GM23338 (cell line): ENCODE measurements at regions not wholly inside any gene's neighbourhood (a gene's known extent, or its start where the extent isn't known, plus 50 kb on each side); places are given as distances from the start of the nearest gene placed in this dataset.

Experiments used
- ATAC-seq: fragments of 200-7000 bp; cut with Tn5 transposase; 3 replicates; pipeline ENCODE4 v1.9.1; 2020
- DNase-seq: peaks from one replicate; pipeline ENCODE4 v3.0.0-alpha.2; 2015; ENCODE audit warnings: low spot score
- H2AFZ ChIP-seq: fragments of 200-600 bp; sonication (generic); 2 replicates; pipeline ENCODE4 v1.8.0; 2016; ENCODE audit warnings: antibody characterized with exemption, mild to moderate bottlenecking, moderate library complexity
- H3F3A ChIP-seq: fragments of 200-600 bp; sonication (generic); replicated peaks from 2 replicates; pipeline ENCODE4 v1.8.0; 2017; ENCODE audit warnings: antibody characterized with exemption, mixed run types, low read depth
- H3K27ac ChIP-seq: fragments of 200-600 bp; sonication (generic); 2 replicates; pipeline ENCODE4 v1.6.1; 2016; ENCODE audit warnings: low read depth
- H3K27me3 ChIP-seq: fragments of 200-600 bp; sonication (generic); 2 replicates; pipeline ENCODE4 v1.8.0; 2016; ENCODE audit warnings: mild to moderate bottlenecking, mixed run types, moderate library complexity; ENCODE audit not compliant: insufficient read depth
- H3K36me3 ChIP-seq: fragments of 200-600 bp; sonication (generic); 2 replicates; pipeline ENCODE4 v1.8.0; 2016; ENCODE audit warnings: mild to moderate bottlenecking; ENCODE audit not compliant: insufficient read depth
- H3K4me1 ChIP-seq: fragments of 200-600 bp; sonication (generic); 2 replicates; pipeline ENCODE4 v1.8.0; 2016; ENCODE audit warnings: mild to moderate bottlenecking, moderate library complexity; ENCODE audit not compliant: insufficient read depth
- H3K4me2 ChIP-seq: fragments of 200-600 bp; sonication (generic); 2 replicates; pipeline ENCODE4 v1.7.1; 2017; ENCODE audit warnings: mixed run types
- H3K4me3 ChIP-seq: fragments of 200-600 bp; sonication (generic); 2 replicates; pipeline ENCODE4 v1.6.1; 2016; ENCODE audit warnings: mixed run types
- H3K79me2 ChIP-seq: fragments of 200-600 bp; sonication (generic); replicated peaks from 2 replicates; pipeline ENCODE4 v1.8.0; 2017; ENCODE audit warnings: mild to moderate bottlenecking; ENCODE audit not compliant: insufficient read depth
- H3K9me2 ChIP-seq: fragments of 200-600 bp; sonication (generic); 2 replicates; pipeline ENCODE4 v1.8.0; 2017; ENCODE audit not compliant: insufficient read depth
- H4K20me1 ChIP-seq: fragments of 200-600 bp; sonication (generic); replicated peaks from 2 replicates; pipeline ENCODE4 v1.8.0; 2017; ENCODE audit warnings: mild to moderate bottlenecking; ENCODE audit not compliant: insufficient read depth
- H3K27ac Mint-ChIP-seq: 2 replicates; pipeline ENCODE4 v1.8.0; 2020; ENCODE audit warnings: inconsistent platforms, mild to moderate bottlenecking, moderate library complexity, mixed read lengths
- H3K27me3 Mint-ChIP-seq: 3 replicates; pipeline ENCODE4 v1.8.0; 2022; ENCODE audit warnings: low read depth, mild to moderate bottlenecking, moderate library complexity, mixed read lengths, inconsistent platforms; ENCODE audit not compliant: insufficient read depth, poor library complexity
- H3K36me3 Mint-ChIP-seq: 3 replicates; pipeline ENCODE4 v1.8.0; 2021; ENCODE audit warnings: low read depth, mild to moderate bottlenecking, inconsistent platforms, moderate library complexity, mixed read lengths
- H3K4me1 Mint-ChIP-seq: 3 replicates; pipeline ENCODE4 v1.8.0; 2020; ENCODE audit warnings: mild to moderate bottlenecking, inconsistent platforms, mixed read lengths
- H3K4me3 Mint-ChIP-seq: 3 replicates; pipeline ENCODE4 v1.8.0; 2021; ENCODE audit warnings: moderate library complexity, mild to moderate bottlenecking, inconsistent platforms, mixed read lengths
- H3K9me3 Mint-ChIP-seq: 3 replicates; pipeline ENCODE4 v1.8.0; 2020; ENCODE audit warnings: moderate library complexity, mild to moderate bottlenecking, inconsistent platforms, mixed read lengths
- CTCF ChIP-seq, 2 experiments: fragments of 200-600 bp in 1 of 2; sonication (generic) in 1 of 2; conservative IDR thresholded peaks; 2 replicates each; pipeline versions ENCODE4 v1.5.1 to v1.6.1; 2016 to 2017; ENCODE audit warnings: antibody characterized with exemption in 2 of 2, low read depth in 2 of 2, mild to moderate bottlenecking in 2 of 2, moderate library complexity in 1 of 2
- JUNB ChIP-seq: IDR thresholded peaks from one replicate; pipeline ENCODE4 v1.6.1; 2016; ENCODE audit warnings: antibody characterized with exemption; ENCODE audit not compliant: unreplicated experiment
- NANOG ChIP-seq: IDR thresholded peaks from 2 replicates; pipeline ENCODE4 v1.6.1; 2016; ENCODE audit warnings: antibody characterized with exemption, borderline replicate concordance
- ZNF331 ChIP-seq: fragments of 250-450 bp; sonication (Bioruptor Pico); IDR thresholded peaks from 2 replicates; pipeline ENCODE4 v1.5.0; 2020; ENCODE audit warnings: low read depth, mild to moderate bottlenecking, moderate library complexity
- ZNF462 ChIP-seq: fragments of 250-450 bp; sonication (Bioruptor Pico); IDR thresholded peaks from 2 replicates; pipeline ENCODE4 v1.5.0; 2020; ENCODE audit warnings: mild to moderate bottlenecking, moderate library complexity
- TF ChIP-seq, protein P1 (sequence below): IDR thresholded peaks from 2 replicates; pipeline ENCODE4 v1.6.1; 2016; ENCODE audit warnings: antibody characterized with exemption

- no peak overlapping the region for H3K27ac Mint-ChIP-seq
- peaks cover 10% of the 10 kb centered on the region; the same call in 1 of the 2 replicates for H3K9me2 ChIP-seq
- no peak overlapping the region for H3K27ac ChIP-seq
- no peaks in the 10 kb centered on the region for H3K36me3 ChIP-seq
- no peaks in the 10 kb centered on the region for H3F3A ChIP-seq
- peaks cover 26% of the 10 kb centered on the region for H3K4me1 Mint-ChIP-seq
- no peak overlapping the region for H2AFZ ChIP-seq
- no peaks in the 10 kb centered on the region for H3K27me3 ChIP-seq
- no peaks in the 10 kb centered on the region for H3K79me2 ChIP-seq
- DNase-seq (no peak), ATAC-seq (no peak)
- no peak overlapping the region for H3K4me2 ChIP-seq
- TF ChIP-seq JUNB (no peak), CTCF (conservative IDR thresholded peaks at IDR 0.05; ENCODE audit: low read depth in 2 of 2) (no peak), ZNF331 (CRISPR knock-in tag) (no peak)
- TF ChIP-seq, protein P1, sequence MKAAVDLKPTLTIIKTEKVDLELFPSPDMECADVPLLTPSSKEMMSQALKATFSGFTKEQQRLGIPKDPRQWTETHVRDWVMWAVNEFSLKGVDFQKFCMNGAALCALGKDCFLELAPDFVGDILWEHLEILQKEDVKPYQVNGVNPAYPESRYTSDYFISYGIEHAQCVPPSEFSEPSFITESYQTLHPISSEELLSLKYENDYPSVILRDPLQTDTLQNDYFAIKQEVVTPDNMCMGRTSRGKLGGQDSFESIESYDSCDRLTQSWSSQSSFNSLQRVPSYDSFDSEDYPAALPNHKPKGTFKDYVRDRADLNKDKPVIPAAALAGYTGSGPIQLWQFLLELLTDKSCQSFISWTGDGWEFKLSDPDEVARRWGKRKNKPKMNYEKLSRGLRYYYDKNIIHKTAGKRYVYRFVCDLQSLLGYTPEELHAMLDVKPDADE, result no peak
- H3K4me3 ChIP-seq, result no peak overlapping the region
- H3K4me3 Mint-ChIP-seq, result no peak overlapping the region
- H4K20me1 ChIP-seq, result no peaks in the 10 kb centered on the region
- peaks cover 23% of the 10 kb centered on the region for H3K4me1 ChIP-seq
- H3K9me3 Mint-ChIP-seq, result peaks cover 5% of the 10 kb centered on the region; the same call in 1 of the 3 replicates
- no peaks in the 10 kb centered on the region for H3K36me3 Mint-ChIP-seq
- H3K27me3 Mint-ChIP-seq, result no peaks in the 10 kb centered on the region
Observed at GRCh38 chr7:52961084-52961483, 74.3 kb upstream of the POM121L12 start.

DNA sequence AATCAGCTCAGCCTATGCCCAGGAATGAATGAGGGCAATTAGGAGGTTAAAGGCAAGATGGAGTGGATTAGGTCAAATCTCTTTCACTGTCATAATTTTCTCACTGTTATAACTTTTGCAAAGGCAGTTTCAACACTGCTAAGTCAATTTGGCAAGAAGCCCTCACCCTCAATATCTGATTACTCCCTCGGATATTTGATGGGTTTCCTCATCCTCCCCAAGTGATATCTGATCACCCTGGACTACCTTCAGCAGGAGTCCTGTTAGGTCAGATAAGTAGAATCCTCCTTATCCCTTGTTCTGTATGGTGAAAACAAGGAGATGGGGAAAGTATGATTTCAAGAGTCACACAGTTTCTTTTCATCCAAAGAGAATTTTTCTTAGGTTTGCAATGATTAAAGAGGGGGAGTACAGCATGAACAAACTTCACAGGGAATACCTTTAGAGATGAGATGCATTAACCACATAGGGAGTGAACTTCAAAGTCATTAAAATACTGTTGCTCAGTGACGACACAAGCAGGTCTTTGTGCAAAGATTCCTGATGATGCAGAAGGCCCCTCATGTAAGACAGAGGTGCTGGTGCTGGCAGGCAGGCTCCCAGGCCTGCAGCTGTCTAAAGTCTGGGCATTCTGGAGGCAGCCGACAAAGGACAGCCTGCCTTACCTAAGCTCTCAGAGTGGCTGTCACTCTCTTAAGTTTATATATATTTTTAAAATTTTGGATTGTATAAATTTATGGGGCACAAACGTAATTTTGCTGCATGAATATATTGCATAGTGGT, 75.4 kb upstream of the POM121L12 start:
- H3K27ac ChIP-seq, result no peak overlapping the region
- 0 out of 2 replicates have a peak, but pooled peaks cover 6% of the 10 kb centered on the region for H3K9me2 ChIP-seq
- peaks cover 28% of the 10 kb centered on the region for H3K4me1 Mint-ChIP-seq
- H3K27me3 Mint-ChIP-seq, result no peaks in the 10 kb centered on the region
- peaks cover 3% of the 10 kb centered on the region; the same call in 1 of the 3 replicates for H3K9me3 Mint-ChIP-seq
- H3K36me3 Mint-ChIP-seq, result no peaks in the 10 kb centered on the region
- no peaks in the 10 kb centered on the region for H4K20me1 ChIP-seq
- no peak overlapping the region for H3K4me3 ChIP-seq
- H3K79me2 ChIP-seq, result no peaks in the 10 kb centered on the region
- H3K4me2 ChIP-seq, result no peak overlapping the region
- H2AFZ ChIP-seq, result no peak overlapping the region
- no peak overlapping the region for H3K27ac Mint-ChIP-seq
- ATAC-seq, result no peak
- no peaks in the 10 kb centered on the region for H3K27me3 ChIP-seq
- H3K4me1 ChIP-seq, result peaks cover 27% of the 10 kb centered on the region
- H3K36me3 ChIP-seq, result no peaks in the 10 kb centered on the region
- DNase-seq, result no peak
- H3F3A ChIP-seq, result no peaks in the 10 kb centered on the region
- no peak overlapping the region for H3K4me3 Mint-ChIP-seq
- TF ChIP-seq, protein P1, result no peak
- TF ChIP-seq NANOG (no peak), ZNF462 (no peak)
